ENCODE measurements at regions not wholly inside any gene's neighbourhood (a gene's known extent, or its start where the extent isn't known, plus 50 kb on each side); places are given as distances from the start of the nearest gene placed in this dataset.

GRCh38 chr12:40569626-40570179 lies 122.5 kb upstream of the CNTN1 start:
- Mint-ChIP-seq H3K27ac (no peak overlapping the region), H3K4me3 (no peak overlapping the region), H3K4me1 (no peaks in the 10 kb centered on the region), H3K27me3 (no peaks in the 10 kb centered on the region), H3K36me3 (ENCODE audit: low read depth) (no peaks in the 10 kb centered on the region), H3K9me3 (peaks cover 6% of the 10 kb centered on the region)
- no peak for DNase-seq
- intact Hi-C loops (cut with micrococcal nuclease): no loop called here

- Mint-ChIP-seq H3K36me3 (ENCODE audit: low read depth) (no peaks in the 10 kb centered on the region), H3K27ac (no peak overlapping the region), H3K4me1 (no peaks in the 10 kb centered on the region), H3K27me3 (no peaks in the 10 kb centered on the region), H3K9me3 (peaks cover 4% of the 10 kb centered on the region), H3K4me3 (no peak overlapping the region)
- DNase-seq: no peak
- intact Hi-C loops (cut with micrococcal nuclease): no loop called here
Observed at GRCh38 chr12:40573024-40573423, 119.2 kb upstream of the CNTN1 start.

GRCh38 chr12:40575987-40576386 lies 116.3 kb upstream of the CNTN1 start:
- H3K36me3 Mint-ChIP-seq (ENCODE audit: low read depth): no peaks in the 10 kb centered on the region
- peaks cover 9% of the 10 kb centered on the region for H3K9me3 Mint-ChIP-seq
- no peaks in the 10 kb centered on the region for H3K27me3 Mint-ChIP-seq
- no peak overlapping the region for H3K4me3 Mint-ChIP-seq
- H3K4me1 Mint-ChIP-seq: no peaks in the 10 kb centered on the region
- H3K27ac Mint-ChIP-seq: no peak overlapping the region
- intact Hi-C loops (cut with micrococcal nuclease): no loop called here
- DNase-seq: no peak

- Mint-ChIP-seq H3K36me3 (ENCODE audit: low read depth) (no peaks in the 10 kb centered on the region), H3K27ac (no peak overlapping the region), H3K4me1 (no peaks in the 10 kb centered on the region), H3K4me3 (no peak overlapping the region), H3K27me3 (no peaks in the 10 kb centered on the region), H3K9me3 (peaks cover 10% of the 10 kb centered on the region)
- intact Hi-C loops (cut with micrococcal nuclease): no loop called here
- DNase-seq: no peak
Observed at GRCh38 chr12:40577834-40578233, 114.4 kb upstream of the CNTN1 start.

- DNase-seq: no peak
- Mint-ChIP-seq H3K4me1 (no peaks in the 10 kb centered on the region), H3K4me3 (no peak overlapping the region), H3K27ac (no peak overlapping the region), H3K9me3 (peaks cover 10% of the 10 kb centered on the region), H3K27me3 (no peaks in the 10 kb centered on the region), H3K36me3 (ENCODE audit: low read depth) (no peaks in the 10 kb centered on the region)
- intact Hi-C loops (cut with micrococcal nuclease): no loop called here
Observed at GRCh38 chr12:40579687-40580086, 112.6 kb upstream of the CNTN1 start.

- no peak overlapping the region for H3K27ac Mint-ChIP-seq
Observed at GRCh38 chr12:40580346-40580745, 111.9 kb upstream of the CNTN1 start.

GRCh38 chr12:40581889-40582288 lies 110.3 kb upstream of the CNTN1 start:
- DNase-seq: no peak
- Mint-ChIP-seq H3K36me3 (ENCODE audit: low read depth) (no peaks in the 10 kb centered on the region), H3K4me1 (no peaks in the 10 kb centered on the region), H3K27me3 (no peaks in the 10 kb centered on the region), H3K9me3 (peaks cover 10% of the 10 kb centered on the region), H3K4me3 (no peak overlapping the region), H3K27ac (no peak overlapping the region)
- intact Hi-C loops (cut with micrococcal nuclease): no loop called here

More at GRCh38 chr12:40580346-40580745, 111.9 kb upstream of the CNTN1 start:
- Mint-ChIP-seq H3K9me3 (peaks cover 10% of the 10 kb centered on the region), H3K36me3 (ENCODE audit: low read depth) (no peaks in the 10 kb centered on the region), H3K27me3 (no peaks in the 10 kb centered on the region), H3K4me1 (no peaks in the 10 kb centered on the region), H3K4me3 (no peak overlapping the region)
- intact Hi-C loops (cut with micrococcal nuclease): no loop called here
- DNase-seq: no peak

GRCh38 chr12:40583743-40584142 lies 108.5 kb upstream of the CNTN1 start:
- H3K9me3 Mint-ChIP-seq: peaks cover 11% of the 10 kb centered on the region
- H3K27me3 Mint-ChIP-seq: no peaks in the 10 kb centered on the region
- intact Hi-C loops (cut with micrococcal nuclease): no loop called here
- no peak overlapping the region for H3K4me3 Mint-ChIP-seq
- H3K36me3 Mint-ChIP-seq (ENCODE audit: low read depth): no peaks in the 10 kb centered on the region
- H3K27ac Mint-ChIP-seq: no peak overlapping the region
- H3K4me1 Mint-ChIP-seq: no peaks in the 10 kb centered on the region
- no peak for DNase-seq

- H3K4me1 Mint-ChIP-seq: no peaks in the 10 kb centered on the region
- H3K27ac Mint-ChIP-seq: no peak overlapping the region
- H3K36me3 Mint-ChIP-seq (ENCODE audit: low read depth): no peaks in the 10 kb centered on the region
- H3K9me3 Mint-ChIP-seq: peaks cover 18% of the 10 kb centered on the region
- H3K27me3 Mint-ChIP-seq: no peaks in the 10 kb centered on the region
- intact Hi-C loops (cut with micrococcal nuclease): no loop called here
- DNase-seq: no peak
- no peak overlapping the region for H3K4me3 Mint-ChIP-seq
Observed at GRCh38 chr12:40584763-40585162, 107.5 kb upstream of the CNTN1 start.

- Mint-ChIP-seq H3K4me3 (no peak overlapping the region), H3K27me3 (no peaks in the 10 kb centered on the region), H3K9me3 (peaks cover 10% of the 10 kb centered on the region), H3K36me3 (ENCODE audit: low read depth) (no peaks in the 10 kb centered on the region), H3K27ac (no peak overlapping the region), H3K4me1 (no peaks in the 10 kb centered on the region)
- no peak for DNase-seq
- intact Hi-C loops (cut with micrococcal nuclease): no loop called here
Observed at GRCh38 chr12:40586823-40587222, 105.4 kb upstream of the CNTN1 start.

- intact Hi-C loops (cut with micrococcal nuclease): no loop called here
- no peaks in the 10 kb centered on the region for H3K4me1 Mint-ChIP-seq
- no peaks in the 10 kb centered on the region for H3K27me3 Mint-ChIP-seq
- no peak overlapping the region for H3K4me3 Mint-ChIP-seq
- H3K36me3 Mint-ChIP-seq (ENCODE audit: low read depth): no peaks in the 10 kb centered on the region
- peaks cover 10% of the 10 kb centered on the region for H3K9me3 Mint-ChIP-seq
- H3K27ac Mint-ChIP-seq: no peak overlapping the region
- no peak for DNase-seq
Observed at GRCh38 chr12:40587421-40587820, 104.8 kb upstream of the CNTN1 start.

- Mint-ChIP-seq H3K4me3 (no peak overlapping the region), H3K9me3 (peaks cover 10% of the 10 kb centered on the region), H3K4me1 (no peaks in the 10 kb centered on the region), H3K36me3 (ENCODE audit: low read depth) (no peaks in the 10 kb centered on the region), H3K27me3 (no peaks in the 10 kb centered on the region), H3K27ac (no peak overlapping the region)
- no peak for DNase-seq
- intact Hi-C loops (cut with micrococcal nuclease): no loop called here
Observed at GRCh38 chr12:40587970-40588369, 104.3 kb upstream of the CNTN1 start.

GRCh38 chr12:40597133-40597532 lies 95.1 kb upstream of the CNTN1 start:
- intact Hi-C loops (cut with micrococcal nuclease): no loop called here
- Mint-ChIP-seq H3K36me3 (ENCODE audit: low read depth) (no peaks in the 10 kb centered on the region), H3K4me1 (no peaks in the 10 kb centered on the region), H3K27ac (no peak overlapping the region), H3K4me3 (no peak overlapping the region), H3K27me3 (no peaks in the 10 kb centered on the region), H3K9me3 (peaks cover 6% of the 10 kb centered on the region)
- no peak for DNase-seq

- no peak overlapping the region for H3K27ac Mint-ChIP-seq
- intact Hi-C loops (cut with micrococcal nuclease): no loop called here
- H3K4me1 Mint-ChIP-seq: no peaks in the 10 kb centered on the region
- no peaks in the 10 kb centered on the region for H3K27me3 Mint-ChIP-seq
- DNase-seq: no peak
- no peak overlapping the region for H3K4me3 Mint-ChIP-seq
- peaks cover 6% of the 10 kb centered on the region for H3K9me3 Mint-ChIP-seq
- no peaks in the 10 kb centered on the region for H3K36me3 Mint-ChIP-seq (ENCODE audit: low read depth)
Observed at GRCh38 chr12:40598073-40598472, 94.2 kb upstream of the CNTN1 start.

GRCh38 chr12:40602562-40602961 lies 89.7 kb upstream of the CNTN1 start:
- H3K9me3 Mint-ChIP-seq: peaks cover 6% of the 10 kb centered on the region
- intact Hi-C loops (cut with micrococcal nuclease): no loop called here
- H3K27me3 Mint-ChIP-seq: no peaks in the 10 kb centered on the region
- no peak for DNase-seq
- no peak overlapping the region for H3K4me3 Mint-ChIP-seq
- H3K4me1 Mint-ChIP-seq: no peaks in the 10 kb centered on the region
- no peak overlapping the region for H3K27ac Mint-ChIP-seq
- no peaks in the 10 kb centered on the region for H3K36me3 Mint-ChIP-seq (ENCODE audit: low read depth)
